ENCODE measurements at regions not wholly inside any gene's neighbourhood (a gene's known extent, or its start where the extent isn't known, plus 50 kb on each side); places are given as distances from the start of the nearest gene placed in this dataset.

DNA sequence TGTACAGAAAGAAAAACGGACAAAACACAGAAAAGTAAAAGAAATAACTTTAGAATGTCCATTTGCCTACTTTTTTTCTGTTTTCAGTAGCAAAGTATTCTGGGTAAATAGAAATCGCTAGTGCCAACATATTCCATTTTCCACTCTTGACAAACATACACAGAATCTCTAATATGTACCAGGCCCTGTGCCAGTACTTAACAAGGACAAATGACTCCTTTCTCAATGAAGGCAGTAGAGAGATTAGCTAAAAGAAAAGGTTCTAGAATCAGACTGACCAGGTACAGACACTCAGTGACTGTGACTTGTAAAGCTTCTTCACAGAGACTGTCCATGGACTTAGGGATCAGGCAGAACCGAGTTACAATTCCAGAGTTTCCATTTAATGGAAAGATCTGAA is 165.8 kb upstream of the STAC start:
- no peak for TF ChIP-seq EP300 (IDR thresholded peaks at IDR 0.05)
- TF ChIP-seq POLR2A (IDR thresholded peaks at IDR 0.05), result no peak
- no peak for TF ChIP-seq CTCF (IDR thresholded peaks at IDR 0.05)
